ENCODE measurements at regions not wholly inside any gene's neighbourhood (a gene's known extent, or its start where the extent isn't known, plus 50 kb on each side); places are given as distances from the start of the nearest gene placed in this dataset.
"Not testable (repeated sequence)": the region's sequence is repeated elsewhere in the genome, so short reads cannot be mapped to it uniquely, and the experiment has no call there.

DNA sequence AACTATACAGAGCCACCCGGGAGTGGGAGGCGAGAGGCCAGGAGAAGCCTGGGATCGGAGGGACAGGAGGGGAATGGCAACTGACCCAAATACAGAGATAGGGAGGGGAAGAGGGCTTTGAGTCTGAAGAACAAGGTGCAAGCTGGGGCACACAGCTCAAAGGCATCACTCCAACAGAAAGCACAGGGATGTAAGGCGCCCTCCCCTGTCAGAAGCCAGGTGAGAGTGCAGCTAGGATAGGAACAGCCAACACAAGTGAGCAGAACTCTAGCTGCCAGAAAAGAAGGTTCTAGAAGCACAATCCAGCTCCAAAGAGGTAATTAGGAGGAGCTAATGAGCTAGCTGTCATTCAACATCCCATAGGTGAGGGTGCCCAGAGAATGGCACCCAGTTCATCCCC lies 232.2 kb downstream of the DHX15 start:
- H3K9me3 ChIP-seq (ENCODE audit: insufficient read depth, low read depth, low read length): no peaks in the 10 kb centered on the region
- H3K4me3 ChIP-seq (ENCODE audit: low read length): no peak overlapping the region
- H3K9ac ChIP-seq (ENCODE audit: low read depth, low read length): no peak overlapping the region
- H3K27ac ChIP-seq (ENCODE audit: low read length): no peak overlapping the region
- H3K36me3 ChIP-seq (ENCODE audit: insufficient read depth, low read depth, low read length): no peaks in the 10 kb centered on the region
- H3K27me3 ChIP-seq (ENCODE audit: insufficient read depth, low read length): no peaks in the 10 kb centered on the region
- no peaks in the 10 kb centered on the region for H3K4me1 ChIP-seq (ENCODE audit: insufficient read depth, low read length)

DNA sequence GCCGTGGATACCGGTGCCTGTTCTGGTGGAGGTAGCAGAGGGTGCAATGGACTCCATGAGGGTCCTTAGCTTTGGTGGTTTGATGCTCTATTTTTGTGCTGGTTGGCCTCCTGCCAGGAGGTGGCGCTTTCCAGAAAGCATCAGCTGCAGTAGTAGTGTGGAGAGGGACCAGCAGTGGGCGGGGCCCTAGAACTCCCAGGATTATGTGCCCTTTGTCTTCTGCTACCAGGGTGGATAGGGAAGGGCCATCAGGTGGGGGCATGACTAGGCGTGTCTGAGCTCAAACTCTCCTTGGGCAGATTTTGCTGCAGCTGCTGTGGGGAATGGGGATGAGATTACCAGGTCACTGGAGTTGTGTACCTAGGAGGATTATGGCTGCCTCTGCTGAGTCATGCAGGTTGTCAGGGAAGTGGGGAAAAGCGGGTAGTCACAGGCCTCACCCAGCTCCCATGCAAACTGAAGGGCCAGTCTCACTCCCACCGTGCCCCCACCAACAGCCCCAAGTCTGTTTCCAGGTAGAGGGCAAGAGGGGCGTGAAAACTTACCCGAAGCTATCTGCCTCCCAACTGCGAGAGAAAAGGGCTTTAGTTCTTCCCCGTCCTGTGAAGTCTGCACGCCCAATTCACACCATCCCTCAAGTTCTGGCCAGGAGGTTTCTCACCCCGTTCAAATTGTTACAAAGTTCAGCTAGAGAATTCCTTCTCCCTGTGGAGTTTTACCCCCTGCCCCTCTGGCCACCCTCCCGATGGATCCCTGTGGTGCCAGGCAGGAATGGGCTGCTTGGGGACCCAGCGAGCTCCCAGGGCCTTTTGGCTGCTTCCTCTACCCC lies 235.0 kb downstream of the DHX15 start:
- not testable (repeated sequence) for H3K4me3 ChIP-seq (ENCODE audit: low read length); H3K27ac ChIP-seq (ENCODE audit: low read length); H3K9me3 ChIP-seq (ENCODE audit: insufficient read depth, low read depth, low read length); H3K9ac ChIP-seq (ENCODE audit: low read depth, low read length); H3K27me3 ChIP-seq (ENCODE audit: insufficient read depth, low read length); H3K36me3 ChIP-seq (ENCODE audit: insufficient read depth, low read depth, low read length); H3K4me1 ChIP-seq (ENCODE audit: insufficient read depth, low read length)

DNA sequence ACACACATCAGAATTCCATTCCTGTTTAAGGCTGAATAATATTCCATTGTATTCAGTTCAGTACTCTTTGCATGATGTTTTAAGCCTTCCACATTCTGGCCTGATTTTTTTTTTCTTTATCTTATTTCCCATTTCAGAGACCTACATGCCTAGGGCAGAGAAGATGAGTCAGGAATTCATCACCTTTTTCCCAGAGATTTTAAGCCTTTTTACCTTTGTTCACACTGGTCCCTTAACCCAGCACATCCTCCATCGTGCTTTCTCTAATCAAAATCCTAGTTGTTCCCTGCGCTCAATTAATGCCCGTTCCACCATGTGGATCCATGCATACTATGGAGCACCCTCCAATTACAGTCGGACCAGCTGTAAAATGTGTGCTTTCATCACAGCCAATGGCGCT lies 245.1 kb downstream of the DHX15 start:
- H3K4me3 ChIP-seq (ENCODE audit: low read length): no peak overlapping the region
- no peaks in the 10 kb centered on the region for H3K4me1 ChIP-seq (ENCODE audit: insufficient read depth, low read length)
- no peak overlapping the region for H3K9ac ChIP-seq (ENCODE audit: low read depth, low read length)
- H3K27me3 ChIP-seq (ENCODE audit: insufficient read depth, low read length): no peaks in the 10 kb centered on the region
- no peak overlapping the region for H3K27ac ChIP-seq (ENCODE audit: low read length)
- no peaks in the 10 kb centered on the region for H3K9me3 ChIP-seq (ENCODE audit: insufficient read depth, low read depth, low read length)
- no peaks in the 10 kb centered on the region for H3K36me3 ChIP-seq (ENCODE audit: insufficient read depth, low read depth, low read length)

DNA sequence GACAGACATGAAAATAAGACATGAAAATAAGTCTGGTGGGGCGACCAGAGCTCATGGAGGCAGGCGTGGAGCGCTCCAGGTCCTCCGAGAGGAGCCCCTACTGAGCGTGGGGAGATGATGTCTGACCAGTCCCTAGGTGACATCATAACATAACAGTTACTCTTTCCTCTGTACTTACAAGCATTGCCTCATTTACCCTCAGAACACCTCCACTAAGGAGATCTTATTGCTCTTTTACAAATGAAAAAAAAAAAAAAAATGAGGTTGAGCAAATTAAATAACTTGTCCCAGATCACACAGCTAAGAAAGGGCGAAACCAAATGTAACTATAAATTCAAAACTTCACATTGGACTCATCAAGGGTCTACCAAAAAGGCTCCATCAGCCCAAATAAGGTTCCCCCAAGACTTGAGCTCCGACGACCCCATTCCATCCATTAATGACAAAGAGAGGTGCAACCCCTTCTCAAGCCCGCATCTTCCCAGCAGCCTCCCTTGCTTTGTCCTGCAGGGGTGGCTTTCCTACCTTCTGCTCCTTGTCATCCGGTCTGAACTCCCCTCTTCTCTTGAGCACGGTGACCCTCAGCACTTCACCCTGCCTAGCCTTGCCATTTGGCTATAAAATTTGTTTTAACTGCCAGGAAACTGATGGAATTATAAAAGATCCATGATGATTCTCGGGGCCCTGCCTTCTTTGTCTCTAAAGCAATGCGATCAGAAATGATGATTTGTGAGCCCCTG lies 246.7 kb downstream of the DHX15 start:
- H3K4me3 ChIP-seq (ENCODE audit: low read length): no peak overlapping the region
- H3K36me3 ChIP-seq (ENCODE audit: insufficient read depth, low read depth, low read length): no peaks in the 10 kb centered on the region
- no peak overlapping the region for H3K27ac ChIP-seq (ENCODE audit: low read length)
- H3K9me3 ChIP-seq (ENCODE audit: insufficient read depth, low read depth, low read length): no peaks in the 10 kb centered on the region
- no peaks in the 10 kb centered on the region for H3K4me1 ChIP-seq (ENCODE audit: insufficient read depth, low read length)
- H3K27me3 ChIP-seq (ENCODE audit: insufficient read depth, low read length): no peaks in the 10 kb centered on the region
- H3K9ac ChIP-seq (ENCODE audit: low read depth, low read length): no peak overlapping the region

DNA sequence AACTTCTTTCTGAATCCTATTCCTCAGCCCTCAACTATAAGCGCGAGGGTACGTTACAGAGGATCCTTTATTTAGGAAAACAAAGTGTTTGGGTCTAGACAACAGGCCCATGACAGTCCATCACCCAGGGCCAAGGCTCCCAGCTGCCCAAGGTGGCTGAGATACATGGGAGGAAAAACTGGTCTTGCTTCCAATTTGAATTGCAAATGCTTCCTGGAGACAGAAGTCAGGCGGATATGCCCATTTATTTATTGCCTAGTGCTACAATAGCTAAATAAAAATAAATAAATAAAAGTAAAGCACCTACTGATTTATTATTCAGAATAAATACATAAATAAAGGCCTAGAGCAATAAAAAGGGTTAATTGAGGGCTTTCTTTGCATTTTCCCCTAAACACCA lies 248.7 kb downstream of the DHX15 start:
- Histone ChIP-seq H3K27me3 (ENCODE audit: insufficient read depth, low read length) (no peaks in the 10 kb centered on the region), H3K9me3 (ENCODE audit: insufficient read depth, low read depth, low read length) (no peaks in the 10 kb centered on the region), H3K9ac (ENCODE audit: low read depth, low read length) (no peak overlapping the region), H3K4me1 (ENCODE audit: insufficient read depth, low read length) (no peaks in the 10 kb centered on the region), H3K36me3 (ENCODE audit: insufficient read depth, low read depth, low read length) (no peaks in the 10 kb centered on the region; the same call in 1 of the 2 replicates), H3K4me3 (ENCODE audit: low read length) (no peak overlapping the region), H3K27ac (ENCODE audit: low read length) (no peak overlapping the region)

DNA sequence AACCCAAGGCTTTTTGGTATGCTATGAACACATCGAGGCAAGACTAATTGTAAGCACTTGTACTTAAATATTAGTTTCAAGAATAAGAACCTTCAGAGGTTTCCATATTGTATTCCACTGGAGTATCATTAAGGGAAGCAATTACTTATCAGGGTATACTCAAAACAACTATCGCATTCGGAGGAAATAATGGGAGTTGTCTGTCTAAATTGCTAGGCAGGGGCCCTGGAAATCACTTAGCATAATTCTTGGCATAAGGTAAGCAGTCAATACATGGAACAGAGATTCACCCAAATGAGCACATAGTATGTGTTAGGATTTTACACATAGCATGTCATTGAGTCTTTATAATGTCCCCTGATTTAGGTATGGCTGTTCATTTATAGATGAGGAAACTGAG lies 249.4 kb downstream of the DHX15 start:
- Histone ChIP-seq H3K36me3 (ENCODE audit: insufficient read depth, low read depth, low read length) (no peaks in the 10 kb centered on the region; the same call in 1 of the 2 replicates), H3K4me1 (ENCODE audit: insufficient read depth, low read length) (no peaks in the 10 kb centered on the region), H3K9me3 (ENCODE audit: insufficient read depth, low read depth, low read length) (no peaks in the 10 kb centered on the region)

DNA sequence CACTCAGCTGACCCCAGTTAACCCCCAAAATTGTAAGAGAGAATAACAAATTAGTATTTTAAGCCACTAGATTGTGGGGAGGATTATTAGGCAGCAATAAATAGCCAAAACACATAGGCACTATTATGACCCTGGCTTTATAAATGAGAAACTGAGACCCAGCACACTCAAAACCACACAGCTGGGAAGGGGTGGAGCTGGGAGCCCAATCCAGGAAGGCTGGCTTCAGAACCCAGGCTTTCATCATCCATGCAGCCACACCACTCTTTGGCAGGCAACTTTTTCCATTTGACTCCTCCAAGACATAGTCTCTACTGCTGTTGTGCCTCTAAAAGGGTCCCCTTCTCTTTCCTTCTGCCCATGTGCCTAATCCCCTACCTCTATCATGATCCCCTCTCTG lies 253.8 kb downstream of the DHX15 start:
- no peaks in the 10 kb centered on the region for H3K9me3 ChIP-seq (ENCODE audit: insufficient read depth, low read depth, low read length)
- H3K27ac ChIP-seq (ENCODE audit: low read length): no peak overlapping the region
- H3K4me1 ChIP-seq (ENCODE audit: insufficient read depth, low read length): peaks cover 13% of the 10 kb centered on the region; the same call in 1 of the 2 replicates
- no peak overlapping the region for H3K4me3 ChIP-seq (ENCODE audit: low read length)
- H3K9ac ChIP-seq (ENCODE audit: low read depth, low read length): no peak overlapping the region
- no peaks in the 10 kb centered on the region; the same call in 1 of the 2 replicates for H3K36me3 ChIP-seq (ENCODE audit: insufficient read depth, low read depth, low read length)
- no peaks in the 10 kb centered on the region for H3K27me3 ChIP-seq (ENCODE audit: insufficient read depth, low read length)

More for the DNA sequence above, 249.4 kb downstream of the DHX15 start:
- no peak overlapping the region for H3K4me3 ChIP-seq (ENCODE audit: low read length)
- H3K27ac ChIP-seq (ENCODE audit: low read length): no peak overlapping the region
- H3K9ac ChIP-seq (ENCODE audit: low read depth, low read length): no peak overlapping the region
- H3K27me3 ChIP-seq (ENCODE audit: insufficient read depth, low read length): no peaks in the 10 kb centered on the region

DNA sequence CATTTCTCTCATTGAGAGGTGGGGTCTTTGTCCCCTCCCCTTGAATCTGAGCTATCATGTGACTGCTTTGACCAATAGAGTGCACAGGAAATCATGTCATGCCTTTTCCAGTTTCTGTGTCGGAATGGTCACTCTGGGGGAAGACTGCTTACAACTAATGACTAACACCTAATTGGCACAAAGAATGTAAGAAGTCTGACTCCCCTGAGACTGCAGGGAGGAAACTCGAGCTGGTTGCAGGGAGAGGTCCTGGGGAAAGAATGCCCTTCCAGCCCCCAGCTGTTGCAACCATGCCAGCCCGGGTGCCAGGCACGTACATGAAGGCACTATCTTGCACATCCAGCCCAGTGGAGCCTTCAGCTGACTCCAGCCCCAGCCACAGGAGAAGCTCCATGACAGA lies 254.2 kb downstream of the DHX15 start:
- Histone ChIP-seq H3K9me3 (ENCODE audit: insufficient read depth, low read depth, low read length) (no peaks in the 10 kb centered on the region), H3K27me3 (ENCODE audit: insufficient read depth, low read length) (no peaks in the 10 kb centered on the region), H3K36me3 (ENCODE audit: insufficient read depth, low read depth, low read length) (no peaks in the 10 kb centered on the region; the same call in 1 of the 2 replicates), H3K9ac (ENCODE audit: low read depth, low read length) (no peak overlapping the region), H3K27ac (ENCODE audit: low read length) (no peak overlapping the region), H3K4me1 (ENCODE audit: insufficient read depth, low read length) (peaks cover 13% of the 10 kb centered on the region; the same call in 1 of the 2 replicates), H3K4me3 (ENCODE audit: low read length) (no peak overlapping the region)

DNA sequence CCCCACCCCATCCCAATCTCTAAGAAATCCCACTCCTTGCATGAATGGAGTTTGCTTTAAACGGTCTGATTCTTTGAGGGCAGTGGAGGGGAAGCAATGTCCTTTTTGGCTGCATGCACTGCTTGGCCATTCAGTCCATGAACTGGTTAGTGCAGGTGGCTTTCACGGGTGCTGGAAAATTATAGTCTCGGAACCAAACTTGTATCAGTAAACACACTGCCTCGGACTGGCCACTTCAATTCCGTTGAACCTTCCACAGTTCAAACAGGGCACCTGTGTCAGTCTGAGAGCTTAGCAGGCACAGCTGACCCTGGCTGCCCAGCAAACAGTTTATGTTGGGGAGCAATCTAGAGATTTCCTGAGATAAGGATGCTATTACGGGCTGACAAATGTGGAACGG lies 255.6 kb downstream of the DHX15 start:
- H3K4me3 ChIP-seq (ENCODE audit: low read length): peak overlapping the region; percentile 31; the same call in 1 of the 2 replicates
- no peaks in the 10 kb centered on the region for H3K9me3 ChIP-seq (ENCODE audit: insufficient read depth, low read depth, low read length)
- H3K27ac ChIP-seq (ENCODE audit: low read length): peak overlapping the region; percentile 1
- peak overlapping the region; percentile 36; the same call in 1 of the 2 replicates for H3K9ac ChIP-seq (ENCODE audit: low read depth, low read length)
- no peaks in the 10 kb centered on the region; the same call in 1 of the 2 replicates for H3K36me3 ChIP-seq (ENCODE audit: insufficient read depth, low read depth, low read length)
- H3K4me1 ChIP-seq (ENCODE audit: insufficient read depth, low read length): peaks cover 13% of the 10 kb centered on the region; the same call in 1 of the 2 replicates
- no peaks in the 10 kb centered on the region for H3K27me3 ChIP-seq (ENCODE audit: insufficient read depth, low read length)

DNA sequence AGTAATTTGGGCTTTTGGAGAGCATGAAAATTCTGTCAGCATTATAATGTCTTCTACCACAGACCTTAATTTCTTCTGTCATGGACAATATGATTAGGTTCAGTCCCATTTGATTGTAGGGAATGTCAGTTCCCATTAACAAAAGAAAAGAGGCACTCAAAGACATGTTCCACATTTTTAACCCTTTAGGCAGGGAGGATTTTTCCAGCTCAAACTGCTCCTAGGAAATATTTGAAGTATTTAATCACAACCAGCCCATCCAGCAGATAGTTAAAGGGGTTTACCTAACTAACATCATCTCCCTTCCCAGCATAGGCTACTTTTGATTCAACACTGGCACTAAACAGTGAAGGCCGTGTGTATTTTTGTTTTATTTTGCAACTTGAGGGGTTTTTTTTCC lies 256.0 kb downstream of the DHX15 start:
- Histone ChIP-seq H3K4me1 (ENCODE audit: insufficient read depth, low read length) (peaks cover 13% of the 10 kb centered on the region; the same call in 1 of the 2 replicates), H3K27ac (ENCODE audit: low read length) (peak overlapping the region; percentile 53), H3K36me3 (ENCODE audit: insufficient read depth, low read depth, low read length) (no peaks in the 10 kb centered on the region; the same call in 1 of the 2 replicates), H3K27me3 (ENCODE audit: insufficient read depth, low read length) (no peaks in the 10 kb centered on the region), H3K9me3 (ENCODE audit: insufficient read depth, low read depth, low read length) (no peaks in the 10 kb centered on the region), H3K9ac (ENCODE audit: low read depth, low read length) (peak overlapping the region; percentile 36; the same call in 1 of the 2 replicates), H3K4me3 (ENCODE audit: low read length) (peak overlapping the region; percentile 31; the same call in 1 of the 2 replicates)

DNA sequence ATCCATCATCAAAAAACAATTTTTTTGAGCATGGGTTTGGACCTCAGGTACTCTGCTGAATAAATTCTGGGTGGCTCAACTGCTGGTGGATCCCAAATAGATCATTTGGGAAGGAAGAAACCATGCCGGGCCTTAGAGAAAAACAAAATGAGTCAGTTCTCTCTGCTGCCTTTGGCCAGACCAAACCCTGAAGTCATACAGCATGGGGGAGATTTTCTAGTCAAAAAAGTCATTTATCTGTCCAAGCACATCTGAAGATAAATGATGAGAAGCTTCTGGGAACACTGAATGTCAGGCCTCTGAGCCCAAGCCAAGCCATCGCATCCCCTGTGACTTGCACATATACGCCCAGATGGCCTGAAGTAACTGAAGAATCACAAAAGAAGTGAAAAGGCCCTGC lies 261.4 kb downstream of the DHX15 start:
- Histone ChIP-seq H3K27me3 (ENCODE audit: insufficient read depth, low read length) (peaks cover 21% of the 10 kb centered on the region; the same call in 1 of the 2 replicates), H3K4me1 (ENCODE audit: insufficient read depth, low read length) (peaks cover 33% of the 10 kb centered on the region), H3K4me3 (ENCODE audit: low read length) (peak overlapping the region; percentile 47), H3K27ac (ENCODE audit: low read length) (peak overlapping the region; percentile 57), H3K9me3 (ENCODE audit: insufficient read depth, low read depth, low read length) (no peaks in the 10 kb centered on the region), H3K36me3 (ENCODE audit: insufficient read depth, low read depth, low read length) (no peaks in the 10 kb centered on the region), H3K9ac (ENCODE audit: low read depth, low read length) (peak overlapping the region; percentile 28; the same call in 1 of the 2 replicates)
